ENCODE measurements at regions not wholly inside any gene's neighbourhood (a gene's known extent, or its start where the extent isn't known, plus 50 kb on each side); places are given as distances from the start of the nearest gene placed in this dataset.

- Histone ChIP-seq H3K9me1 (ENCODE audit: control insufficient read depth, insufficient read depth, low read length) (no peaks in the 10 kb centered on the region), H3K27ac (ENCODE audit: extremely low read depth, low read depth, low read length) (no peak overlapping the region), H3K27me3 (ENCODE audit: control insufficient read depth in 2 of 2, insufficient read depth in 2 of 2, low read length in 2 of 2) (no peaks in the 10 kb centered on the region), H3K36me3 (ENCODE audit: control insufficient read depth, insufficient read depth, low read length) (no peaks in the 10 kb centered on the region), H3K4me3 (peak overlapping the region; percentile 19; the same call in 1 of the 2 replicates), H3K79me2 (ENCODE audit: control insufficient read depth, insufficient read depth, low read length) (no peaks in the 10 kb centered on the region), H3K4me2 (ENCODE audit: insufficient read depth, low read length) (peak overlapping the region; percentile 76), H2AFZ (ENCODE audit: low read depth, low read length) (peak overlapping the region; percentile 90), H3K4me1 (replicated peaks in 1 of 2; ENCODE audit: control insufficient read depth in 2 of 2, insufficient read depth in 2 of 2, low read length in 2 of 2) (peaks cover 0 to 5% of the 10 kb centered on the region in 2 experiments; a peak in 2 of 5 replicates), H4K20me1 (replicated peaks; ENCODE audit: control insufficient read depth, insufficient read depth, low read length) (no peaks in the 10 kb centered on the region), H3K9me3 (replicated peaks; ENCODE audit: control insufficient read depth, insufficient read depth, low read depth, low read length) (no peaks in the 10 kb centered on the region), H3K9ac (ENCODE audit: insufficient read depth in 1 of 2, low read depth in 2 of 2, low read length in 2 of 2) (peak overlapping the region in 1 of 2 experiments; percentile 41; a peak in 1 of 4 replicates)
- ChIA-PET CTCF (ENCODE audit: low intra/inter-chr PET ratio) (interaction anchor here (0.5 to 1.0 kb wide), 3 partner anchors 148 to 560 kb away, joined by 3 to 4 read pairs (median 3); no protein-coding TSS in a partner anchor), POLR2A (interaction anchor here (0.6 to 1.6 kb wide), 7 partner anchors 12 to 224 kb away, joined by 3 to 6 read pairs (median 4); no protein-coding TSS in a partner anchor)
- BruUV-seq (replicated peaks): TSS peak; percentile 70
- intact Hi-C loops (cut with micrococcal nuclease) (loop anchor here (2.0 to 10.0 kb wide), 4 partner anchors 59 to 565 kb away; partner anchors contain the start of gene ALOX5), in situ Hi-C loops (cut with MboI) (loop anchor here (5.0 to 25.0 kb wide), 2 partner anchors 212 to 987 kb away; no protein-coding TSS in a partner anchor)
- peak; percentile 83 for ATAC-seq
- peak; percentile 83 for FAIRE-seq
- peak in 3 of 4 experiments; percentile 13 to 75 (median 43) for DNase-seq (ENCODE audit: extremely low read depth in 1 of 4, low spot score in 3 of 4)
- WGBS (ENCODE audit: insufficient coverage, low coverage, missing lambda C conversion rate): 46% methylated on average over 17 of the region's 17 CpGs
- TF ChIP-seq, protein P1, sequence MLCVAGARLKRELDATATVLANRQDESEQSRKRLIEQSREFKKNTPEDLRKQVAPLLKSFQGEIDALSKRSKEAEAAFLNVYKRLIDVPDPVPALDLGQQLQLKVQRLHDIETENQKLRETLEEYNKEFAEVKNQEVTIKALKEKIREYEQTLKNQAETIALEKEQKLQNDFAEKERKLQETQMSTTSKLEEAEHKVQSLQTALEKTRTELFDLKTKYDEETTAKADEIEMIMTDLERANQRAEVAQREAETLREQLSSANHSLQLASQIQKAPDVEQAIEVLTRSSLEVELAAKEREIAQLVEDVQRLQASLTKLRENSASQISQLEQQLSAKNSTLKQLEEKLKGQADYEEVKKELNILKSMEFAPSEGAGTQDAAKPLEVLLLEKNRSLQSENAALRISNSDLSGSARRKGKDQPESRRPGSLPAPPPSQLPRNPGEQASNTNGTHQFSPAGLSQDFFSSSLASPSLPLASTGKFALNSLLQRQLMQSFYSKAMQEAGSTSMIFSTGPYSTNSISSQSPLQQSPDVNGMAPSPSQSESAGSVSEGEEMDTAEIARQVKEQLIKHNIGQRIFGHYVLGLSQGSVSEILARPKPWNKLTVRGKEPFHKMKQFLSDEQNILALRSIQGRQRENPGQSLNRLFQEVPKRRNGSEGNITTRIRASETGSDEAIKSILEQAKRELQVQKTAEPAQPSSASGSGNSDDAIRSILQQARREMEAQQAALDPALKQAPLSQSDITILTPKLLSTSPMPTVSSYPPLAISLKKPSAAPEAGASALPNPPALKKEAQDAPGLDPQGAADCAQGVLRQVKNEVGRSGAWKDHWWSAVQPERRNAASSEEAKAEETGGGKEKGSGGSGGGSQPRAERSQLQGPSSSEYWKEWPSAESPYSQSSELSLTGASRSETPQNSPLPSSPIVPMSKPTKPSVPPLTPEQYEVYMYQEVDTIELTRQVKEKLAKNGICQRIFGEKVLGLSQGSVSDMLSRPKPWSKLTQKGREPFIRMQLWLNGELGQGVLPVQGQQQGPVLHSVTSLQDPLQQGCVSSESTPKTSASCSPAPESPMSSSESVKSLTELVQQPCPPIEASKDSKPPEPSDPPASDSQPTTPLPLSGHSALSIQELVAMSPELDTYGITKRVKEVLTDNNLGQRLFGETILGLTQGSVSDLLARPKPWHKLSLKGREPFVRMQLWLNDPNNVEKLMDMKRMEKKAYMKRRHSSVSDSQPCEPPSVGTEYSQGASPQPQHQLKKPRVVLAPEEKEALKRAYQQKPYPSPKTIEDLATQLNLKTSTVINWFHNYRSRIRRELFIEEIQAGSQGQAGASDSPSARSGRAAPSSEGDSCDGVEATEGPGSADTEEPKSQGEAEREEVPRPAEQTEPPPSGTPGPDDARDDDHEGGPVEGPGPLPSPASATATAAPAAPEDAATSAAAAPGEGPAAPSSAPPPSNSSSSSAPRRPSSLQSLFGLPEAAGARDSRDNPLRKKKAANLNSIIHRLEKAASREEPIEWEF (CRISPR knock-in tag; IDR thresholded peaks at IDR 0.05): 0 out of 2 replicates have a peak, but pooled peaks have one; percentile 32
- TF ChIP-seq, protein P2, sequence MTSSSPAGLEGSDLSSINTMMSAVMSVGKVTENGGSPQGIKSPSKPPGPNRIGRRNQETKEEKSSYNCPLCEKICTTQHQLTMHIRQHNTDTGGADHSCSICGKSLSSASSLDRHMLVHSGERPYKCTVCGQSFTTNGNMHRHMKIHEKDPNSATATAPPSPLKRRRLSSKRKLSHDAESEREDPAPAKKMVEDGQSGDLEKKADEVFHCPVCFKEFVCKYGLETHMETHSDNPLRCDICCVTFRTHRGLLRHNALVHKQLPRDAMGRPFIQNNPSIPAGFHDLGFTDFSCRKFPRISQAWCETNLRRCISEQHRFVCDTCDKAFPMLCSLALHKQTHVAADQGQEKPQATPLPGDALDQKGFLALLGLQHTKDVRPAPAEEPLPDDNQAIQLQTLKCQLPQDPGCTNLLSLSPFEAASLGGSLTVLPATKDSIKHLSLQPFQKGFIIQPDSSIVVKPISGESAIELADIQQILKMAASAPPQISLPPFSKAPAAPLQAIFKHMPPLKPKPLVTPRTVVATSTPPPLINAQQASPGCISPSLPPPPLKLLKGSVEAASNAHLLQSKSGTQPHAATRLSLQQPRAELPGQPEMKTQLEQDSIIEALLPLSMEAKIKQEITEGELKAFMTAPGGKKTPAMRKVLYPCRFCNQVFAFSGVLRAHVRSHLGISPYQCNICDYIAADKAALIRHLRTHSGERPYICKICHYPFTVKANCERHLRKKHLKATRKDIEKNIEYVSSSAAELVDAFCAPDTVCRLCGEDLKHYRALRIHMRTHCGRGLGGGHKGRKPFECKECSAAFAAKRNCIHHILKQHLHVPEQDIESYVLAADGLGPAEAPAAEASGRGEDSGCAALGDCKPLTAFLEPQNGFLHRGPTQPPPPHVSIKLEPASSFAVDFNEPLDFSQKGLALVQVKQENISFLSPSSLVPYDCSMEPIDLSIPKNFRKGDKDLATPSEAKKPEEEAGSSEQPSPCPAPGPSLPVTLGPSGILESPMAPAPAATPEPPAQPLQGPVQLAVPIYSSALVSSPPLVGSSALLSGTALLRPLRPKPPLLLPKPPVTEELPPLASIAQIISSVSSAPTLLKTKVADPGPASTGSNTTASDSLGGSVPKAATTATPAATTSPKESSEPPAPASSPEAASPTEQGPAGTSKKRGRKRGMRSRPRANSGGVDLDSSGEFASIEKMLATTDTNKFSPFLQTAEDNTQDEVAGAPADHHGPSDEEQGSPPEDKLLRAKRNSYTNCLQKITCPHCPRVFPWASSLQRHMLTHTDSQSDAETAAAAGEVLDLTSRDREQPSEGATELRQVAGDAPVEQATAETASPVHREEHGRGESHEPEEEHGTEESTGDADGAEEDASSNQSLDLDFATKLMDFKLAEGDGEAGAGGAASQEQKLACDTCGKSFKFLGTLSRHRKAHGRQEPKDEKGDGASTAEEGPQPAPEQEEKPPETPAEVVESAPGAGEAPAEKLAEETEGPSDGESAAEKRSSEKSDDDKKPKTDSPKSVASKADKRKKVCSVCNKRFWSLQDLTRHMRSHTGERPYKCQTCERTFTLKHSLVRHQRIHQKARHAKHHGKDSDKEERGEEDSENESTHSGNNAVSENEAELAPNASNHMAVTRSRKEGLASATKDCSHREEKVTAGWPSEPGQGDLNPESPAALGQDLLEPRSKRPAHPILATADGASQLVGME (CRISPR knock-in tag; IDR thresholded peaks at IDR 0.05): no peak
- TF ChIP-seq MBD1 (CRISPR knock-in tag; IDR thresholded peaks at IDR 0.05) (peak; percentile 92), OTX1 (CRISPR knock-in tag; IDR thresholded peaks at IDR 0.05) (peak; percentile 45; the same call in 1 of the 2 replicates), MTA2 (IDR thresholded peaks at IDR 0.05; ENCODE audit: low read depth) (no peak), ATF1 (CRISPR knock-in tag; IDR thresholded peaks at IDR 0.05) (no peak), ATF1 (tag; IDR thresholded peaks at IDR 0.05) (peak; percentile 15; the same call in 1 of the 2 replicates), TAL1 (IDR thresholded peaks at IDR 0.05) (0 out of 2 replicates have a peak, but pooled peaks have one; percentile 5)
Measured at GRCh38 chr10:45249978-45250693, 65.3 kb downstream of the OR13A1 start.

All from K562 (cell line).